ENCODE measurements at regions not wholly inside any gene's neighbourhood (a gene's known extent, or its start where the extent isn't known, plus 50 kb on each side); places are given as distances from the start of the nearest gene placed in this dataset.

DNA sequence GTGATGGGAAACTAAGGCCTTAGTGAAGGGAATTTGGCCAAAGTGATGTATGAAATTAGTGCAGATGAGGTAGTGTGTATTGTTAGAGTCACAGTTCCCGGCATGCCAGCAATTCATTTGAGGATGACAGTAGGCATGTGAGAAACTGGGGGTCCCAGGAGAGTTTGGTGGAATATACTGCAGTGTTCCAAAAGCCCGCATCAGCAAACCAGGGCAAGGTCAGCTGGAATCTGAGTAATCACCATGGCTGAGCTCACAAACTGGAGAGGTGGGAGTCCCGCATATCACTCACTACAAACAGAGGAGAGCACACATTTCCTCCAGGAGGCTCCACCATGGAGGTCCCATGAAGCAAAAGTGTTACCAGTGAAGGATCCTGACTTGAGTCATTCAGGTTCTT, 740.7 kb downstream of the TNS3 start (continued):
- TF ChIP-seq, protein P1, sequence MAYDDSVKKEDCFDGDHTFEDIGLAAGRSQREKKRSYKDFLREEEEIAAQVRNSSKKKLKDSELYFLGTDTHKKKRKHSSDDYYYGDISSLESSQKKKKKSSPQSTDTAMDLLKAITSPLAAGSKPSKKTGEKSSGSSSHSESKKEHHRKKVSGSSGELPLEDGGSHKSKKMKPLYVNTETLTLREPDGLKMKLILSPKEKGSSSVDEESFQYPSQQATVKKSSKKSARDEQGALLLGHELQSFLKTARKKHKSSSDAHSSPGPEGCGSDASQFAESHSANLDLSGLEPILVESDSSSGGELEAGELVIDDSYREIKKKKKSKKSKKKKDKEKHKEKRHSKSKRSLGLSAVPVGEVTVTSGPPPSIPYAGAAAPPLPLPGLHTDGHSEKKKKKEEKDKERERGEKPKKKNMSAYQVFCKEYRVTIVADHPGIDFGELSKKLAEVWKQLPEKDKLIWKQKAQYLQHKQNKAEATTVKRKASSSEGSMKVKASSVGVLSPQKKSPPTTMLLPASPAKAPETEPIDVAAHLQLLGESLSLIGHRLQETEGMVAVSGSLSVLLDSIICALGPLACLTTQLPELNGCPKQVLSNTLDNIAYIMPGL (CRISPR knock-in tag; IDR thresholded peaks at IDR 0.05) = no peak
- TF ChIP-seq GABPB1 (CRISPR knock-in tag; IDR thresholded peaks at IDR 0.05) = no peak
- no peak for TF ChIP-seq ZNF671 (CRISPR knock-in tag; IDR thresholded peaks at IDR 0.05)

GRCh38 chr7:46839651-46840050, 742.3 kb downstream of the TNS3 start:
- DNase-seq (ENCODE audit: low spot score) (no peak), ATAC-seq (no peak)
- CTCF ChIA-PET = no interaction called here
- no peaks in the 10 kb centered on the region for H3K36me3 Mint-ChIP-seq
- H3K27ac Mint-ChIP-seq = no peak overlapping the region
- TF ChIP-seq ZNF138 (CRISPR knock-in tag; conservative IDR thresholded peaks at IDR 0.05) (no peak), NFE2L1 (CRISPR knock-in tag; IDR thresholded peaks at IDR 0.05) (no peak), CREM (CRISPR knock-in tag; IDR thresholded peaks at IDR 0.05) (no peak), TEAD4 (CRISPR knock-in tag; IDR thresholded peaks at IDR 0.05) (no peak), EMX1 (CRISPR knock-in tag; IDR thresholded peaks at IDR 0.05) (no peak), NFYB (CRISPR knock-in tag; conservative IDR thresholded peaks at IDR 0.05; ENCODE audit: low read depth) (no peak), ELF4 (CRISPR knock-in tag; IDR thresholded peaks at IDR 0.05; ENCODE audit: low read depth) (no peak), ESRRA (CRISPR knock-in tag; IDR thresholded peaks at IDR 0.05; ENCODE audit: borderline replicate concordance) (no peak), ZNF317 (CRISPR knock-in tag; IDR thresholded peaks at IDR 0.05; ENCODE audit: borderline replicate concordance, low read depth) (no peak), JAZF1 (CRISPR knock-in tag; IDR thresholded peaks at IDR 0.05) (no peak), CTCF (IDR thresholded peaks at IDR 0.05) (no peak), USF1 (CRISPR knock-in tag; IDR thresholded peaks at IDR 0.05) (no peak), FOXK1 (CRISPR knock-in tag; IDR thresholded peaks at IDR 0.05) (no peak)
- TF ChIP-seq, protein P2, sequence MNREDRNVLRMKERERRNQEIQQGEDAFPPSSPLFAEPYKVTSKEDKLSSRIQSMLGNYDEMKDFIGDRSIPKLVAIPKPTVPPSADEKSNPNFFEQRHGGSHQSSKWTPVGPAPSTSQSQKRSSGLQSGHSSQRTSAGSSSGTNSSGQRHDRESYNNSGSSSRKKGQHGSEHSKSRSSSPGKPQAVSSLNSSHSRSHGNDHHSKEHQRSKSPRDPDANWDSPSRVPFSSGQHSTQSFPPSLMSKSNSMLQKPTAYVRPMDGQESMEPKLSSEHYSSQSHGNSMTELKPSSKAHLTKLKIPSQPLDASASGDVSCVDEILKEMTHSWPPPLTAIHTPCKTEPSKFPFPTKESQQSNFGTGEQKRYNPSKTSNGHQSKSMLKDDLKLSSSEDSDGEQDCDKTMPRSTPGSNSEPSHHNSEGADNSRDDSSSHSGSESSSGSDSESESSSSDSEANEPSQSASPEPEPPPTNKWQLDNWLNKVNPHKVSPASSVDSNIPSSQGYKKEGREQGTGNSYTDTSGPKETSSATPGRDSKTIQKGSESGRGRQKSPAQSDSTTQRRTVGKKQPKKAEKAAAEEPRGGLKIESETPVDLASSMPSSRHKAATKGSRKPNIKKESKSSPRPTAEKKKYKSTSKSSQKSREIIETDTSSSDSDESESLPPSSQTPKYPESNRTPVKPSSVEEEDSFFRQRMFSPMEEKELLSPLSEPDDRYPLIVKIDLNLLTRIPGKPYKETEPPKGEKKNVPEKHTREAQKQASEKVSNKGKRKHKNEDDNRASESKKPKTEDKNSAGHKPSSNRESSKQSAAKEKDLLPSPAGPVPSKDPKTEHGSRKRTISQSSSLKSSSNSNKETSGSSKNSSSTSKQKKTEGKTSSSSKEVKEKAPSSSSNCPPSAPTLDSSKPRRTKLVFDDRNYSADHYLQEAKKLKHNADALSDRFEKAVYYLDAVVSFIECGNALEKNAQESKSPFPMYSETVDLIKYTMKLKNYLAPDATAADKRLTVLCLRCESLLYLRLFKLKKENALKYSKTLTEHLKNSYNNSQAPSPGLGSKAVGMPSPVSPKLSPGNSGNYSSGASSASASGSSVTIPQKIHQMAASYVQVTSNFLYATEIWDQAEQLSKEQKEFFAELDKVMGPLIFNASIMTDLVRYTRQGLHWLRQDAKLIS (CRISPR knock-in tag; IDR thresholded peaks at IDR 0.05; ENCODE audit: borderline replicate concordance) = no peak
- no peaks in the 10 kb centered on the region for H3K27me3 Mint-ChIP-seq (ENCODE audit: low read depth)
- no peaks in the 10 kb centered on the region; the same call in 1 of the 2 replicates for H3K9me3 Mint-ChIP-seq
- POLR2A ChIA-PET = no interaction called here
- H3K4me1 Mint-ChIP-seq = no peaks in the 10 kb centered on the region
- H3K4me3 Mint-ChIP-seq = no peak overlapping the region

DNA sequence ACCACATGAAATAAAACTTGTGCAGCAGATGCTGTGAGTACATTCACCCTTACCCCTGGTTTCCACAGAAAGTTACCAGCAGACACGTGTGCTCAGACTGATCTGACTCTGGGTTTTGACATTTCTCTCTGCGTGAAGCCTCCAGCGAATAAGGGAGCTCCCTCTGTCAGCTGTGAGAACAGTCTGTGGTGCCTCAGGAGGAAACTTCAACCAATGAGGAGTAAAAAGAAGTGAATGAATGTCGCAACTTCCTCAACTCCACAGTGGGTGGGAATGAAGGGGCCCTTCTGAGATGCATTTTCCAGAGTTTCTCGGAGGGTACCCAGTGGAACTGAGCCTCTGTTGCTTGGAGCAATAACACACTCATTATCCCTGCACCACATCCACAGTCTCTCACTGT, 743.4 kb downstream of the TNS3 start:
- H3K36me3 Mint-ChIP-seq = no peaks in the 10 kb centered on the region
- no peak overlapping the region for H3K4me3 Mint-ChIP-seq
- no peaks in the 10 kb centered on the region for H3K4me1 Mint-ChIP-seq
- H3K27ac Mint-ChIP-seq = no peak overlapping the region
- ChIA-PET POLR2A (no interaction called here), CTCF (no interaction called here)
- no peak for TF ChIP-seq ZMAT4 (CRISPR knock-in tag; IDR thresholded peaks at IDR 0.05)
- TF ChIP-seq ELF4 (CRISPR knock-in tag; IDR thresholded peaks at IDR 0.05; ENCODE audit: low read depth) = no peak
- no peak for TF ChIP-seq OVOL2 (CRISPR knock-in tag; IDR thresholded peaks at IDR 0.05; ENCODE audit: borderline replicate concordance)
- no peak for TF ChIP-seq USF2 (CRISPR knock-in tag; IDR thresholded peaks at IDR 0.05)
- no peak for TF ChIP-seq NFATC4 (CRISPR knock-in tag; IDR thresholded peaks at IDR 0.05)
- no peak for TF ChIP-seq ATF2 (CRISPR knock-in tag; IDR thresholded peaks at IDR 0.05; ENCODE audit: borderline replicate concordance, low read depth)
- TF ChIP-seq SMAD4 (CRISPR knock-in tag; IDR thresholded peaks at IDR 0.05) = no peak
- TF ChIP-seq, protein P3, sequence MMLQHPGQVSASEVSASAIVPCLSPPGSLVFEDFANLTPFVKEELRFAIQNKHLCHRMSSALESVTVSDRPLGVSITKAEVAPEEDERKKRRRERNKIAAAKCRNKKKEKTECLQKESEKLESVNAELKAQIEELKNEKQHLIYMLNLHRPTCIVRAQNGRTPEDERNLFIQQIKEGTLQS (CRISPR knock-in tag; conservative IDR thresholded peaks at IDR 0.05) = no peak
- DNase-seq (ENCODE audit: low spot score) = no peak
- no peak for ATAC-seq
- no peaks in the 10 kb centered on the region for H3K27me3 Mint-ChIP-seq (ENCODE audit: low read depth)
- no peaks in the 10 kb centered on the region; the same call in 1 of the 2 replicates for H3K9me3 Mint-ChIP-seq
